ENCODE measurements at regions not wholly inside any gene's neighbourhood (a gene's known extent, or its start where the extent isn't known, plus 50 kb on each side); places are given as distances from the start of the nearest gene placed in this dataset.
A peak's percentile ranks its signal among the peaks of the same experiment; 100 is the strongest.

DNA sequence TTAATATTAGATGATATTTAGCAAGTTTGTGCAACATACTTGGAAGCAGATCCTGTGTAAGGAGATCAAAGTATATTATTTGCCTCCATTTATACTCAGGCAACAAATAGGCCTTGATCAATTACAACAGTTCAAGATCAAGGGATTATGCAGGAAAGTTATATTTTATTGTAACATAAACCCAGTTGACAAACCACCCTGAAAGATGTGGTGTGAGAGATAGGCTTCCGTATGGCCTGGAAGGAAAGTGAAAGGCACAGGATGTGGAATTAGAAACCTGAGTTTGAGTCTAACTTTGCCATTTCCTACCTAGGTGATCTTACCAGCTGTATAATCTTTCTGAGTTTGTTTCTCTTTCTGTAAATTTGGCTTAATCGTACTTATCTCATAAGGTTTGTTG is 284.1 kb downstream of the BMP4 start:
- ATAC-seq = no peak
- H3K9me3 ChIP-seq = no peaks in the 10 kb centered on the region

GRCh38 chr14:53670701-53671100 is 285.9 kb downstream of the BMP4 start:
- H3K36me3 ChIP-seq (ENCODE audit: low read depth) = no peaks in the 10 kb centered on the region
- intact Hi-C loops (cut with DNase I, micrococcal nuclease) = no loop called here
- DNase-seq (no peak), ATAC-seq (peak; percentile 25)
- no peaks in the 10 kb centered on the region for H3K4me1 ChIP-seq (ENCODE audit: low read depth)
- no peak overlapping the region for H3K4me3 ChIP-seq
- TF ChIP-seq, protein P1, sequence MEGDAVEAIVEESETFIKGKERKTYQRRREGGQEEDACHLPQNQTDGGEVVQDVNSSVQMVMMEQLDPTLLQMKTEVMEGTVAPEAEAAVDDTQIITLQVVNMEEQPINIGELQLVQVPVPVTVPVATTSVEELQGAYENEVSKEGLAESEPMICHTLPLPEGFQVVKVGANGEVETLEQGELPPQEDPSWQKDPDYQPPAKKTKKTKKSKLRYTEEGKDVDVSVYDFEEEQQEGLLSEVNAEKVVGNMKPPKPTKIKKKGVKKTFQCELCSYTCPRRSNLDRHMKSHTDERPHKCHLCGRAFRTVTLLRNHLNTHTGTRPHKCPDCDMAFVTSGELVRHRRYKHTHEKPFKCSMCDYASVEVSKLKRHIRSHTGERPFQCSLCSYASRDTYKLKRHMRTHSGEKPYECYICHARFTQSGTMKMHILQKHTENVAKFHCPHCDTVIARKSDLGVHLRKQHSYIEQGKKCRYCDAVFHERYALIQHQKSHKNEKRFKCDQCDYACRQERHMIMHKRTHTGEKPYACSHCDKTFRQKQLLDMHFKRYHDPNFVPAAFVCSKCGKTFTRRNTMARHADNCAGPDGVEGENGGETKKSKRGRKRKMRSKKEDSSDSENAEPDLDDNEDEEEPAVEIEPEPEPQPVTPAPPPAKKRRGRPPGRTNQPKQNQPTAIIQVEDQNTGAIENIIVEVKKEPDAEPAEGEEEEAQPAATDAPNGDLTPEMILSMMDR (IDR thresholded peaks at IDR 0.05) = no peak
- H3K9me3 ChIP-seq = no peaks in the 10 kb centered on the region

More for the DNA sequence above, 284.1 kb downstream of the BMP4 start:
- no peak for DNase-seq
- intact Hi-C loops (cut with DNase I, micrococcal nuclease) = no loop called here
- Histone ChIP-seq H3K4me1 (ENCODE audit: low read depth) (no peaks in the 10 kb centered on the region), H3K36me3 (ENCODE audit: low read depth) (no peaks in the 10 kb centered on the region), H3K4me3 (no peak overlapping the region)
- TF ChIP-seq, protein P1 (IDR thresholded peaks at IDR 0.05) = no peak

DNA sequence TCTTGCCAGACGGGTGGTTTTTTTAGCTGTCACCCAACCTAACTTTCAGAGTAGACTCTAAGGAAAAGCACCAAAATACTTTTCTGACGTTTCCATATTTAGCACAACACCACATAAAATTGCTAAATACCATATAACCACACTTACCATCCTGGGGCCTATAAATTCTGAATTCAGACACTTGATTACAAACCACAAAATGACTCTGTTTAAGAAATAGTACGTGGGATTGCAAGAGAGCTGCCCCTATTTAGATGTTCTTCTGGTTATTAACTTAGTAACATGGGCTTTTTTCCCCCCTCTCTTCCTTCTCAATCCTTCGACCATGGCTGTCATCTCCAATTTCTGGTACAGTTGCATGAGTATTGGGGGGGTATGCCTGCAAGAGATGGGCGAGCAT is 287.7 kb downstream of the BMP4 start:
- TF ChIP-seq, protein P1 (IDR thresholded peaks at IDR 0.05) = no peak
- DNase-seq (no peak), ATAC-seq (no peak)
- no peak overlapping the region for H3K4me3 ChIP-seq
- no peaks in the 10 kb centered on the region for H3K36me3 ChIP-seq (ENCODE audit: low read depth)
- H3K9me3 ChIP-seq = no peaks in the 10 kb centered on the region
- intact Hi-C loops (cut with DNase I, micrococcal nuclease) = no loop called here
- no peaks in the 10 kb centered on the region for H3K4me1 ChIP-seq (ENCODE audit: low read depth)

GRCh38 chr14:53663709-53664108 is 292.9 kb downstream of the BMP4 start:
- Histone ChIP-seq H3K36me3 (ENCODE audit: low read depth) (no peaks in the 10 kb centered on the region), H3K9me3 (no peaks in the 10 kb centered on the region), H3K4me1 (ENCODE audit: low read depth) (no peaks in the 10 kb centered on the region), H3K4me3 (no peak overlapping the region)
- no peak for DNase-seq
- intact Hi-C loops (cut with DNase I, micrococcal nuclease) = no loop called here
- TF ChIP-seq, protein P1 (IDR thresholded peaks at IDR 0.05) = no peak
- ATAC-seq = no peak

- Histone ChIP-seq H3K36me3 (ENCODE audit: low read depth) (no peaks in the 10 kb centered on the region), H3K4me3 (no peak overlapping the region), H3K4me1 (ENCODE audit: low read depth) (no peaks in the 10 kb centered on the region), H3K9me3 (no peaks in the 10 kb centered on the region)
- TF ChIP-seq, protein P1 (IDR thresholded peaks at IDR 0.05) = no peak
- no peak for DNase-seq
- intact Hi-C loops (cut with DNase I, micrococcal nuclease) = no loop called here
- no peak for ATAC-seq
These were observed 301.4 kb downstream of the BMP4 start for GRCh38 chr14:53655080-53655785.

DNA sequence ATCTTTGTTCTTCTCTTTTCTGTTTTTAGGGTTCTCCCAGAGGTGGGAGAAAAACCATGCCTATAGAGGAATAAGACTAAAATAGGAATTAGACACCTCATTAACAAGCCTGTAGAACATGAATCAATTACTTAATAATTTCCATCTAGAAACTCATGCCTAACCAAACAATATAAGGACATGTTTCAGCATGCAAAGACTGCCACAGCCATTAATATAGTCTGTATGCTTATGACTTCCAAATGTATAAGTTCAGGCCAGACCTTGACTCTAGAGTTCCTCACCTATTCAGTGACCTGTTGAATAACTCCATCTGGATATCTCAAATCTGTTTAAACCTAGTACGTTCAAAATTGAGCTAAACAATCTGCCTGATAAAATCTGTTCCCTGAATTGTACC is 304.6 kb downstream of the BMP4 start:
- DNase-seq = no peak
- H3K4me3 ChIP-seq = no peak overlapping the region
- intact Hi-C loops (cut with DNase I, micrococcal nuclease) = no loop called here

More for the DNA sequence above, 304.6 kb downstream of the BMP4 start:
- TF ChIP-seq, protein P1 (IDR thresholded peaks at IDR 0.05) = no peak
- Histone ChIP-seq H3K4me1 (ENCODE audit: low read depth) (no peaks in the 10 kb centered on the region), H3K36me3 (ENCODE audit: low read depth) (no peaks in the 10 kb centered on the region), H3K9me3 (no peaks in the 10 kb centered on the region)
- ATAC-seq = no peak

All from mucosa of descending colon (tissue), 3 donors.